ENCODE measurements at regions not wholly inside any gene's neighbourhood (a gene's known extent, or its start where the extent isn't known, plus 50 kb on each side); places are given as distances from the start of the nearest gene placed in this dataset.

DNA sequence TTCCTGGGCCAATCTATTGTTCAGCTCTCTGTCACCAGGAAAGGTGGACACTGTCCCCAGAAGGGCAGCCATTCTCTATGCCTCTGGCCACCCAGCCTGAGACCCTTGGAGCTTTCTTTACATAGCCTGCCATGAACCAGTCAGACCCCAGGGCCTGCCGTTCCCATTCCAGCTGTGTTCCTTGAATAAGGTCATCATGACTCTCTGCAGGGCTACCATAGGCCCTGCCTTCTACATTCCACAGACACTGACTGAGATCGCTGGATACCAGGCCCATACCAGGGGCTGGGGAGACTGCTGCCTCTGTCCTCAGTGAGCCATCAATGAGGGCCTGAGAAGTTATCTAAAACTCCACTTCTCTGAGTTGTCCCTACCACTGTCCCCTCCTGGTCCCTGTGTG, 75.5 kb downstream of the SYNE3 start:
- no peak for DNase-seq

GRCh38 chr14:95440496-95440895, 76.0 kb downstream of the SYNE3 start:
- DNase-seq: no peak

DNA sequence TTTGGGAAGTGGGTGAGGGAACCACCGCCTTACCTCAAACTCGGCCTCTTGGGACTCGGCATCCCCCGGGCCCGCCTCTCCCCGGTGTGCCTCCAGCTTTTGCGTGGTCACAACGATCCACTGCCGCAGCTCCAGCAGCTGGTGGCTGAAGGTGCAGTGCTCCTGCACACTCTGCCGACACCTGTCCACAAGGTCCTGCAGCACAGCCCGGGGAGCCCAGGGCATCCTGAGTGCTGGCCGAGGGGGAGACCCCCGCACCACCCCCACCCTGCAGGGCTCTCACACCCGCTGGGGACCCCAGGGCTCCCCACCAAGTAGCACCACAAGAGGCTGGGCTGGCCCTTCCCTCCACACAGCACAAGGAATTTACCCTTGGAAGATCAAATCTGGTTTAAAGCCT, 76.6 kb downstream of the SYNE3 start:
- DNase-seq: no peak

DNA sequence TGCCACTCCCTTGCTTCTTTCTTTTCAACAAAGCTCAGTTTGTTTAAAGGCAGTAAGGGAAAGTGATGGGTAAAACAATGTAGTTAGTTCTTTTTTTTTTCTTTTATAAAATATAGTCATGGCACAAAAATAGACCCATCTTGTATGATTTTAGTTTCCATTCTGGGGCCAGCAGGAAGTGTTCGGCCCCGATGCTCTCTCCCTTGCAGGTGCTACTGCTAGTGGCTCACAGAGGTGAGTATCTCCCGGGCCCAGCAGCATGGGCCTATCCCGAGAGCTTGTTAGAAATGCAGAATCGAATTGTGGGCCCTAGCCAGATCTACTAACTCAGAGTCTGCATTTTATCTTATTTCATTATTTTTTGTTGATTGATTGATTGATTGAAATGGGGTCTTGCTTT, 78.7 kb downstream of the SYNE3 start:
- no peak for DNase-seq

DNA sequence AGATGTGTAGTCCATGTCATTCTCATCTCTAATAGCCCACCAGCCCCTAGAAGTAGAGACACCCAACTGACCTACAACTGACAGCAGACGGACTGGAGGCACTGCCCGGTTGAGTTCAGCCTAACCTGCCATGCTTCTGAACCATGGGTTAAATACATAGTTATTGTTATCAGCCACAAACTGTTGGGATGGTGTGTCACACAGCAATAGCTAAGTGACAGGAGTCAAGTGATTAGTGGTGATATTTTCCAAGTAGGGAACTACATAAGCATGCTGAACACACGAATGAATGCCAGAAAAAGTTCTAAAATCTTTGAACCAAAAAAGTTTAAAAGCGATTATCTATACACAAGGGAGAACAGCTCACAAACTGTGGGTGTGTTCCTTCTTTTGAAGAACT, 80.1 kb downstream of the SYNE3 start:
- no peak for DNase-seq

- no peak for DNase-seq
Measured at GRCh38 chr14:95434121-95434520, 82.3 kb downstream of the SYNE3 start.

DNA sequence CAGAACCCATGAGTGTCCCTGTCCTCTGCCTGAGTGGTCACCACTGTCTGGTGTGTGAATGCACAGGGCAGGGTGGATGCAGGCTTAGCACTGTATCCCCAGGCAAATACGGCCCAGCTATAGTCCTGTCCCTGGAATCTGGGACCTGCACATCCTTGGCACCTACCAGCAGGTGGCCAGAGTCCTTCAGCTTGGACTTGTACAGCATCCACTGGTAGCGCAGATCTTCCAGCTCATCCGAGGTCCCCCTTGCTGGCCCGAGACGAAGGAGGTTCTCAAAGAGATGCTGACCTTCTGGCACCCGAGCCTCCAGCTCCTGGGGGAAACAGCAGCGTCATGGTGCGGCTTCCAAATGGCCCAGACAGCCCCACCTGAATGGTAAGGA, 83.4 kb downstream of the SYNE3 start:
- DNase-seq: no peak

- no peak for DNase-seq
Measured at GRCh38 chr14:95432144-95433093, 84.0 kb downstream of the SYNE3 start.

GRCh38 chr14:95431199-95432143, 85.0 kb downstream of the SYNE3 start:
- DNase-seq: no peak

DNA sequence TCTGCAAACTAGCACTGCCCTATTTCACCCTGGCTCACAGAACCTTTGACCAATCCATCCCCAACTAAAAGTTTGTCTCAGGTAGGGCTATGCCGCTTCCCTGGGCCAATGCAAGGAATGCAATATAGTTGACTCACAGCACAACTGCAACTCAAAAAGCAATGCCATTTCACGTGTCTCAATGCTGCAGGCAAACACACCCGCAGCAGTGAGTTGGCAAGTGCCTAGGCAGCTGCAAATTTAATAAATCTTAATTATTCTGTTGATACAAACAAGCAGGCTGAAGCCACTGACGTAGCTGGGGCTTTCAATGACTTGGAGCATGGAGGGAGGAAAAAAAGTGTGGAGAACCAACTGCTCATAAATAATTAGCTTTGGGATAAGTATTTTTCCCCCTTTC, 87.9 kb downstream of the SYNE3 start:
- no peak for DNase-seq

- no peak for DNase-seq
Measured at GRCh38 chr14:95426116-95426475, 90.4 kb downstream of the SYNE3 start.

DNA sequence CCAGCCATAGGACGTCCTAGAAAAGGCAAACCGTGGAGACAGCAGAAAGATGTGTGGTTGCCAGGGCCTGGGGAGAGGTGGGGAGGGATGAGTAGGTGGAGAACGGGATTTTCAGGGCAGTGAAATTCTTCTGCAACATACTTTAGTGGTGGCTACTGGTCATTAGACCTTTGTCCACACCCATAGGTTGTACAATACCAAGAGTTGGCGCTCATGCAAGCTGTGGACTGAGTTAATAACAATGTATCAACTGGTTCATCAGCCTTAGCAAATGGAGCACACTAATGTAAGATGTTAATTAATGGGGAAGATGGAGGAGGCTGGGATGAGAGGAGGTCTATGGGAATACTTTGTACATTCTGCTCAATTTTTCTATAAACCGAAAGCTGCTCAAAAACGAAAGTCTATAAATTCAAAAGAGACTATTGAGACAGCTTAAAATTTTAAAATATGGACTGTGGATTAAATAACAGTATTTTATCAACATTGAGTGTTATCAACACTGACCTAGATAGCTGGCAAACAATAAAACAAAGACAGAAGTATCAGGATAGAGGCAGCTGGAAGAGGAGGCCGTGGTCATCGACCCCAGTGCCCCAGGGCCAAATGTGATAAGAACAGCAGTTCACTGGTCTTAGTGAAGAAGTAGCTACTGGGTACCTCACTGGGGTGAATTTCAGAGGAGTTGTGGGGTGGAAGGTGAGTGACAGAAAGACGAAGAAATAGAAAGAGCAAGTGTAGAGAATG, 90.9 kb downstream of the SYNE3 start:
- DNase-seq: no peak

DNA sequence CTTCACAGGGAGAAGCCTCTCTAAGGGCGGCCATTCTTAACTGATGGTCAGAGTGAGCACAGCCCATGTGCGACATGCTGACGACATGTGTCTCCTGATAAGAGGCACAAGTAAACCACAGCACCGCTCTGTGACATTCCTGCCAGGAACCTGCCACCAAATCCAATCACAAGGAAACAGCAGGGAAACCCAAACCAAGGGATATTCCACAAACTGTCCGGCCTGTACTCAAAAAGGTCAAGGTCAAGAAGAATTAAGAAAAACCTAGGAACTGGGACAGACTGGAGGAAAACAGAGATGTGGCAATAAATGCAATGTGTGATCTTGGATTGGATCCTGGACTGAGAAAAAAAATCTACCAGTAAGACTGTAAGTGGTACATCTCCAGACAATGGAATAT, 91.9 kb downstream of the SYNE3 start:
- DNase-seq: no peak

DNA sequence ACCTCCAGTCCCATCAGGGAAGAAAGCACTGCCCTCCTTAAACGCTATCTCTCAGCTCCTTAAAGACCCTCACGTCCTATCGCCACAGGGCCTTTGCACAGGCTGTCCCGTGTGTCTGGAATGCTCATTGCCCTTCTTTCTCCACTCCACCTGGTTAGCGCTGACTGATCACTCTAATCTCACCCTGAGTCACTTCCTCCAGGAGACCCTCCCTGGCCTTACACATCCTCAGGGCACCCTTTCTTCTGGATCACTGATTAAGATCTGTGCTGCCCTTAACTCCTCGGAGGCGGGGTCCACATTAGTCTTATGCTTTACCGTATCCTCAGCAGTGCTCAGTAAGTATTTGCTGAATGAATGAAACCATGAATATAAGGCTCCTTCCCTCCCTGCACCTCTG, 94.7 kb downstream of the SYNE3 start:
- no peak for DNase-seq

- no peak for DNase-seq
Measured at GRCh38 chr14:95420060-95420459, 96.4 kb downstream of the SYNE3 start.

GRCh38 chr14:95419569-95419968, 96.9 kb downstream of the SYNE3 start:
- no peak for DNase-seq

GRCh38 chr14:95418858-95419257, 97.6 kb downstream of the SYNE3 start:
- no peak for DNase-seq

- no peak for DNase-seq
Measured at GRCh38 chr14:95417492-95417891, 97.8 kb upstream of the CLMN start.

DNA sequence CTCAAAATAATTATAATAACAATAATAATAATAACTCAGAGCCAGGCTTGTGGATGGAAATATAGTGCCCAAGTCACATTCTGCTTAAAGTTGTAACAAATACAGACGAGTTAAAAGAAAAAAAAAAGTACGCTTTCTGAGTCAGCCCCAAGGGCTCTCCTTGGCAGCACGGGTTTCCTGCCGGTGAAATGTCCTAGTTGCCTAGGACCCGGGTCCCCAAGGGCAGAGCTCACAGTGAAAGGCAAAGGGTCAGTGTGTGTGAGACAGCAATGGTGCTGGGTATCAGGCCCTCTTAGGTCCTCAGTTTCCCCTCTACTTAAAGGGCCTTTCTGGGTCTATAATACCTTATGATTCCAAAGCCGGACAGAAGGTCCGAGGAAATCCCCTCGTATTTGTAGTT, 96.3 kb upstream of the CLMN start:
- no peak for DNase-seq

DNA sequence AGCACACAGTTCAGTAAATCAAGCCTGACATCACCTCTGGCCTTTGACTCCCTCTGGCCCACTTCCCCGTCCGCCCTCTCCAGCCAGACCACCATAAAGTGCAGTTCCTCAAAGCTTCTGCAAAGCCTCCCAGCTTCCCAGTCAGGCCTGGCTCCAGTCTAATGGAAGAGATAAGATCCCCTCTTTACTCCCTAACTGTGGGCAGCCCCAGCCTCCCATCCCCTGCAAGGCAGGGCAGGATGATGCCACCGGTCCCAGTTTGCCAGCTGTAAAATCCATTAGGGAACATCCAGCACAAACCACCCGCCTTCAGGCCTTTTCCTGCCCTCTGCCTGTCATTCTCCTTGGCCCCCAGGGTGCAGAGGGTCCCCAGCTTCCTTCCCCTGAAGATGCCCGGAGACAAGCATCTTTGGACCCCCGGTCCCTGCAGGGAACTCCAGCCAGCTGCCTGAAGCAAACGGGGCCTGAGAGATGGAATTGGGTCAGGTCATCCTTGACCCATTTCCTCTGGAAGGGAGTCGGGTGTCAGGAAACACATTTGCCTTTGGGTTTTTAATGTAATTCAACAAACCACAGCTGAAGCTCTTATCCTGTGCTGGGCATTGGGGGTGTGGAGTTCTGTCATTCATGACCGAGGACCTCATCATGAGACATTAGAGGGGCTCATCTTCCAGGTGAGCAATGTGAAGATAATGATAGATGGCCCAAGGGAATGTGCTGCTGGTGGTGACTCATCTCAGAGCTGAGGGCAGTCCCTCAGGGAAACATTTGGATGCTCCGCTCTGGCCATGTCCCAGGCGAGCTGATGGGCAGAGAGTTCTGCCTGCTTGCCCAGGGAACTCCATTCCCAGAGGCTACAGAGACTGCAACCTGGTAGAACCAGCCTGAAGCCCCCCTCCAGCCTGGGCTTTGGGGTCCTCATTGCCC, 93.8 kb upstream of the CLMN start:
- no peak for DNase-seq

- DNase-seq: no peak
Measured at GRCh38 chr14:95410838-95411237, 91.1 kb upstream of the CLMN start.

Measured in activated CD4-positive, alpha-beta T cell treated with anti-CD3 and anti-CD28 coated beads for 4 hours (primary cell).